PC-3 (cell line): ENCODE measurements at regions not wholly inside any gene's neighbourhood (a gene's known extent, or its start where the extent isn't known, plus 50 kb on each side); places are given as distances from the start of the nearest gene placed in this dataset.

ENCODE experiments used
- EZH2 ChIP-seq: fragments of 300-600 bp; sonication (generic); IDR thresholded peaks from one replicate; pipeline ENCODE4 v1.6.1; 2017; ENCODE audit warnings: antibody characterized with exemption, mild to moderate bottlenecking, low read length; ENCODE audit not compliant: unreplicated experiment
- EZH2phosphoT487 ChIP-seq: fragments of 300-600 bp; sonication (generic); IDR thresholded peaks from 2 replicates; pipeline ENCODE4 v1.6.1; 2018; ENCODE audit warnings: mild to moderate bottlenecking, antibody characterized with exemption, low read length, borderline replicate concordance
- TF ChIP-seq, protein P1 (sequence below): fragments of 300-600 bp; sonication (generic); conservative IDR thresholded peaks from 2 replicates; pipeline ENCODE4 v1.5.1; 2017; ENCODE audit warnings: antibody characterized with exemption, low read depth, mild to moderate bottlenecking, low read length

DNA sequence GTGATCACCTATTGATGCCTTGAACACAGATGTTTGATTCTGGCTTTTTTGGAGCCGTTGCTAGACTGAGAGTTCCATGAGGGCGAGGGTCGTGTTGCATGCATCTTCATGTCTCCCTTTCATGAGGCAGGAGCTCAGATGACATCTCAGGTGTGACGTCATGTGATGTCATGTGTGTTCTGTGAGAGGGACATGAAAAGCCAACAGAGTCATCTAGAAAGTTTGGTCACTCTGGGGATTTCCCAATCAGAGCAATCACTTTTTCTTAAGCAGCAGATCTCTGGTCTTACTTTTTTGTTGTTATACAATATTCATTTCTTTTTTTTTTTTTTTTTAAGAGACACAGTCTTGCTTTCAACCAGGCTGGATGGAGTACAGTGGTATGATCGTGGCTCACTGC lies 411.8 kb downstream of the PREX1 start:
- TF ChIP-seq, protein P1, sequence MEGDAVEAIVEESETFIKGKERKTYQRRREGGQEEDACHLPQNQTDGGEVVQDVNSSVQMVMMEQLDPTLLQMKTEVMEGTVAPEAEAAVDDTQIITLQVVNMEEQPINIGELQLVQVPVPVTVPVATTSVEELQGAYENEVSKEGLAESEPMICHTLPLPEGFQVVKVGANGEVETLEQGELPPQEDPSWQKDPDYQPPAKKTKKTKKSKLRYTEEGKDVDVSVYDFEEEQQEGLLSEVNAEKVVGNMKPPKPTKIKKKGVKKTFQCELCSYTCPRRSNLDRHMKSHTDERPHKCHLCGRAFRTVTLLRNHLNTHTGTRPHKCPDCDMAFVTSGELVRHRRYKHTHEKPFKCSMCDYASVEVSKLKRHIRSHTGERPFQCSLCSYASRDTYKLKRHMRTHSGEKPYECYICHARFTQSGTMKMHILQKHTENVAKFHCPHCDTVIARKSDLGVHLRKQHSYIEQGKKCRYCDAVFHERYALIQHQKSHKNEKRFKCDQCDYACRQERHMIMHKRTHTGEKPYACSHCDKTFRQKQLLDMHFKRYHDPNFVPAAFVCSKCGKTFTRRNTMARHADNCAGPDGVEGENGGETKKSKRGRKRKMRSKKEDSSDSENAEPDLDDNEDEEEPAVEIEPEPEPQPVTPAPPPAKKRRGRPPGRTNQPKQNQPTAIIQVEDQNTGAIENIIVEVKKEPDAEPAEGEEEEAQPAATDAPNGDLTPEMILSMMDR: no peak
- TF ChIP-seq EZH2: no peak
- TF ChIP-seq EZH2phosphoT487: no peak
